Natural killer cell treated with Interleukin-12 subunit alpha and Interleukin-12 subunit beta and Interleukin-15 and Interleukin-18, amount 100 ng/mL, for 72 hours (primary cell): ENCODE measurements at regions not wholly inside any gene's neighbourhood (a gene's known extent, or its start where the extent isn't known, plus 50 kb on each side); places are given as distances from the start of the nearest gene placed in this dataset.

Source experiments
- ATAC-seq, 2 donors: fragments of 150-1000 bp; cut with Tn5 transposase in 1 of 2; sonication (Bioruptor Pico), chemical (Tn5 transposase) in 1 of 2; 2 replicates each; pipeline ENCODE4 v1.10.0; 2021
- DNase-seq: peaks from one replicate; pipeline ENCODE4 v3.0.0; 2022; ENCODE audit warnings: low spot score
- H3K27ac Mint-ChIP-seq, 2 donors: 1 replicate in 1 of 2; 2 replicates in 1 of 2; pipeline ENCODE4 v1.8.0; 2022; ENCODE audit warnings: mixed read lengths in 2 of 2, mild to moderate bottlenecking in 1 of 2, moderate library complexity in 1 of 2
- H3K27me3 Mint-ChIP-seq, 2 donors: 1 replicate in 1 of 2; 2 replicates in 1 of 2; pipeline ENCODE4 v1.8.0; 2022; ENCODE audit warnings: mixed read lengths in 2 of 2
- H3K36me3 Mint-ChIP-seq: one replicate; pipeline ENCODE4 v1.8.0; 2022; ENCODE audit warnings: mixed read lengths
- H3K4me1 Mint-ChIP-seq, 2 donors: 1 replicate in 1 of 2; 2 replicates in 1 of 2; pipeline ENCODE4 v1.8.0; 2022; ENCODE audit warnings: low read depth in 2 of 2, mixed read lengths in 2 of 2, mild to moderate bottlenecking in 1 of 2
- H3K4me3 Mint-ChIP-seq: one replicate; pipeline ENCODE4 v1.8.0; 2022; ENCODE audit warnings: mixed read lengths
- H3K9me3 Mint-ChIP-seq: 2 replicates; pipeline ENCODE4 v1.8.0; 2022; ENCODE audit warnings: mixed read lengths

DNA sequence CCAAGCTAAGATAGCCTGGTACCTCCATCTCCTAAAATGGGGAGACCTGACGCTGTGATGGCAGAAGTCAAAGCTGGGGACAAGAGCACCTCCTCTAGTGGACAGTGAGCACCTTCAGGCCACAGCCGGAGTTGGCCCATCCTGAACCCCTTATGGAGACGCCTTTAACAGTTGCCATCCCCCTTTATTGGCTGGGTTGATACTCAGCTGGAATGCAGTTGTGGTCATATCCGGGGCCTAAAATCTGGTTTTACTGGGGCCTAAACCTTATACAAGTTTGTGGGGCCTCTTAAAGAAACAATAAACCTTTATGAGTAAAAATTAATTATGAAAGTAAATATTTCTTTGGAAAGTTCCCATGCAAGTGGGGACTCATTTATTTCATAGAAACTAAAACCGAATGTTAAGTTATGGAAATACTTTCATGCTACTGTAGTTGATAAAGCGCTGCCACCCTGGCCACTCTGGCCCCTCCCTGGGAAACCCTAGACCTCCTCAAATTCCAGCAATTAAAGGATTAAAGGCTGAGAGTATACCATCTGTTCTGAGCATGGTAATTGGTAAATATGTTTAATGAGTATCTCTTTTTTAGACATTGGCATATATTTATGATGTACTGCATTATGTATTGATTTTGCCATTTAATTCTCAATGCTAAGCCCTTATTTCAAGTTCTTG, 95.1 kb upstream of the SASH1 start:
- peaks cover 4 to 5% of the 10 kb centered on the region in 2 donors for H3K27me3 Mint-ChIP-seq
- no peaks in the 10 kb centered on the region for H3K36me3 Mint-ChIP-seq
- no peak overlapping the region for H3K27ac Mint-ChIP-seq
- H3K4me1 Mint-ChIP-seq: no peaks in the 10 kb centered on the region
- no peak overlapping the region for H3K4me3 Mint-ChIP-seq
- DNase-seq (no peak), ATAC-seq (no peak)
- no peaks in the 10 kb centered on the region for H3K9me3 Mint-ChIP-seq

DNA sequence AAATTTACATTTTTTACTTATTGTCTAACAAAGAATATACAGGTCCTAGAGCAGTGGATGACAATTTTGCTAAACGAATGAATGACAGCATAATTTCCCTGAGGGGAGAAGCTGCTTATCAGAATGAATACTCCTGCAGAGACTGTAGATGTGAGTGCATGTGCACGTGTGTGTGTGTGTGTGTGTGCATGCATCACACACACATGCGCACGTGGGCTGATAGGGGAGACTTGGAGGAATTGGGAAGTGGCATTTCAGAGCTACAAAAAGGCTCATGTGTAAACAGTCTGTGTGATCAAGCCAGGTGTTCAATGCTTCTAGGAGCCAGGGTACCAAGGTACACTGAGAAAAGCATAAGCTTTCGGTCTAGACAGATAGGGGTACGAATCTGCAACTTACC, 93.5 kb upstream of the SASH1 start:
- no peak for DNase-seq
- Mint-ChIP-seq H3K27ac (no peak overlapping the region), H3K36me3 (no peaks in the 10 kb centered on the region), H3K4me1 (no peaks in the 10 kb centered on the region), H3K4me3 (no peak overlapping the region), H3K27me3 (peaks cover 2 to 5% of the 10 kb centered on the region in 2 donors), H3K9me3 (no peaks in the 10 kb centered on the region)
- no peak for ATAC-seq

DNA sequence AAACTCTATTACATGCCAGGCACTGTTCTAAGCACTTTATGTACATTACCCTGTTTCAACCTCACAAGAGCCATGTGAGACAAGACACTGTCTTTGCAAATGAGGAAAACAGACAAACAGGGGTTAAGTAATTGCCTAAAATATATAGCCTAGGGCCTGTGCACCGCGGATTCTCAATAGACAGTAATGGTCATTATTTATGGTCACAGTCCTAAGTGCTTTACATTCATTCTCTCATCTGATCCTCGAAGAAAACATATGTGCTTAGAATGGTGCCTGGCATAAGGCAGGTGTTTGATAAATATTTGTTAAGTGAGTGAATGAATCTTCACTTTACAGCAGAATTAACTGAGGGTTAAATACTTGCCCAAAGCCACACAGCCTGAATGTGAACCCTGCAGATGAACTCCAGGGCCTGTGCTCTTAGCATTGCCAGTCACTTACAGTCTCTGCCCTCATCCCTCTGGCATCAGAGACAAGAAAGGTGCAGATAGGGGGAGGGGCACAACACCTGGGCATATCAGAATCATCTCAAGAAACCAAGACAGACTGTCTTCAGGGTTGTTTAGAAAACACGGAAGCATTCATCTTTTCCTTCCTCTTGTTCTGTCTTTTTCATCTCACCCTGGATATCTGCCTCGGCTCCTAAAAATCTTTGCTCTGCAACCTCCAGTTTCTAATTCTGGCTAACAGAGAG, 92.8 kb upstream of the SASH1 start:
- no peak for DNase-seq
- no peaks in the 10 kb centered on the region for H3K36me3 Mint-ChIP-seq
- no peak overlapping the region for H3K4me3 Mint-ChIP-seq
- H3K9me3 Mint-ChIP-seq: no peaks in the 10 kb centered on the region
- H3K27me3 Mint-ChIP-seq: peaks cover 0 to 5% of the 10 kb centered on the region in 2 donors
- ATAC-seq: no peak
- H3K4me1 Mint-ChIP-seq: no peaks in the 10 kb centered on the region
- H3K27ac Mint-ChIP-seq: no peak overlapping the region

DNA sequence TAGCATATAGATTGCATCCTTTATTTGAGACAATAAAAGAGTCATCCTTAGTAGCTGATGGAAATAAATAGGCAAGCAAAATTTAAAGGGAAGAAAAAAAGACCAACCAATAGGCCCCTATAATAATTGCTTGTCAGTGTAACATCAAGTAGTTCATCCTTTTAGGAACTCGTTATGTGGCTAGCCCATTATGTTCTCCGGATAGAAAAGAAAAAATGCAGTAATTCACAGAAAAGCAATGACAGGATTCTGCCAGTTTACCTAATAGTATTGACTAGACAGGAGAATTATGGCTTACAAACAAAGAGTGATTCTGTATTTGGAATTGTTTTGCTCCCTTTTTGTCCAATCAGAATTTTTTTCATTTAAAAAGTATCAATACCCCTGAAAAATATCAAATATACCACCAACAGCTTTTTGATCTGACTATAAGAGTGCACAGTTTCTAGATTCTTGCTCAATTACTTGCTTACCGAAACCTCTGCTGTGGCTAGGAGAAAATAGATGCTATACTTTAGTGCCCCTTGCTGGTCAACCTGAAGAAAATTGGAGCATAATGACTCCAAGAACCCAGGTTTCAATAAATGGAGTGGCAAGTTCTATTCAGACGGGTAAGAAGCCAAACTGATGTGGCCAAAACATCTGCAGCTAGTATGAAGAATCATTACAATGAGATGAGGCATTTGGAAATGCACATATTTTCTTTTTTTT, 91.5 kb upstream of the SASH1 start:
- Mint-ChIP-seq H3K27me3 (peaks cover 0 to 5% of the 10 kb centered on the region in 2 donors), H3K4me3 (no peak overlapping the region), H3K9me3 (no peaks in the 10 kb centered on the region), H3K4me1 (no peaks in the 10 kb centered on the region), H3K27ac (no peak overlapping the region), H3K36me3 (no peaks in the 10 kb centered on the region)
- ATAC-seq (no peak), DNase-seq (no peak)

DNA sequence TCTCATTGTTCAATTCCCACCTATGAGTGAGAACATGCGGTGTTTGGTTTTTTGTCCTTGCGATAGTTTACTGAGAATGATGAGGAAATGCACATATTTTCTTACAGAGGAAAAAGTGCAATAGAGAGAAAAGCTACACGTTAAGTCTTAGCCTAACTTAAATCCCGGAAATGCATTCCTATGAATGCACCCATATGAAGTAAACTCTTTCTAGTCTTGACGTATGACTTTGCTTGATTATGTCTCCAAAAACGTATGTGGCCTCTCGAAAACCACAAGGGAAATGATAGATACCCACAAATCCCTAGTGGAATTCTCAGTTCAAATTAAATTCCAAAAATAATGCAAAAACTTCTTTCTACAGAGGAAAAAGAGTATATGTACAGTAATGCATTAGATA, 90.7 kb upstream of the SASH1 start:
- no peaks in the 10 kb centered on the region for H3K9me3 Mint-ChIP-seq
- H3K36me3 Mint-ChIP-seq: no peaks in the 10 kb centered on the region
- H3K27ac Mint-ChIP-seq: no peak overlapping the region
- DNase-seq (no peak), ATAC-seq (no peak)
- H3K4me1 Mint-ChIP-seq: no peaks in the 10 kb centered on the region
- no peak overlapping the region for H3K4me3 Mint-ChIP-seq
- peaks cover 0 to 2% of the 10 kb centered on the region in 2 donors for H3K27me3 Mint-ChIP-seq

DNA sequence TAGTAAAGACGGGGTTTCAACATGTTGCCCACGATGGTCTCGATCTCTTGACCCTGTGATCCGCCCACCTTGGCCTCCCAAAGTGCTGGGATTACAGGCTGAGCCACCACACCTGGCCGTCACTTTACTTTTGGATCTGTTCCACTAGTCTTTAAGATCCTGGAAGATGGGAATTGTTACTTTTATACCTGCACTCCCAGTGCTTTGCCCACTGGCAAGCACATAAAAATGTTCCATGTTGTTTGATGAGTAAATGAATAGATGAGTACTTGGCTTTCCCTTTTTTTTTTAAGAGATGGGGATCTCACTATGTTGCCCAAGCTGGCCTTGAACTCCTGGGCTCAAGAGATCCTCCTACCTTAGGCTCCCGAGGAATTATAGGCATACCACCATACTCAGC, 84.8 kb upstream of the SASH1 start:
- no peak for DNase-seq
- H3K4me1 Mint-ChIP-seq: no peaks in the 10 kb centered on the region

DNA sequence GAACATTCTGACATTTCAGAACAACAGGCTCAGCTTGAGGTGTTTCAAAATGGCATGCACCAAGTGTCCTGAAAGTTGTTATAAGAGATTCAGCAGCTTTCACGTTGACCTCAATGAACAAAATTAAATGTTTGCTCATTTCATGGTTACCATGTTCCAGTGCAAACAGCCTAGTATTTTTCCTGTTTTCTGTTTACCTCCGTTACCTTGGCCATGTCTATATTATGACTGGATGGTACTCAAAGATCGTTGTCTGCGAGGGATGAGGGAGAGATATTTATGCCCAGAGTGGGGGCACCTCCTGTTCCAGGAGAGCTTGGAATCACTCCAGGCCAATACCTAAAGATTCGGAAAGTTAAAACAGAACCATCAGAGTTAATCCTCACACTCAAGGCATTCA, 83.8 kb upstream of the SASH1 start:
- no peak for ATAC-seq
- Mint-ChIP-seq H3K4me1 (no peaks in the 10 kb centered on the region), H3K4me3 (no peak overlapping the region), H3K36me3 (no peaks in the 10 kb centered on the region), H3K27ac (no peak overlapping the region), H3K9me3 (no peaks in the 10 kb centered on the region), H3K27me3 (peaks cover 0 to 24% of the 10 kb centered on the region in 2 donors)
- no peak for DNase-seq

More for the DNA sequence above, 84.8 kb upstream of the SASH1 start:
- H3K27ac Mint-ChIP-seq: no peak overlapping the region
- ATAC-seq: no peak
- no peak overlapping the region for H3K4me3 Mint-ChIP-seq
- H3K36me3 Mint-ChIP-seq: no peaks in the 10 kb centered on the region
- H3K27me3 Mint-ChIP-seq: peaks cover 0 to 21% of the 10 kb centered on the region in 2 donors
- no peaks in the 10 kb centered on the region for H3K9me3 Mint-ChIP-seq

DNA sequence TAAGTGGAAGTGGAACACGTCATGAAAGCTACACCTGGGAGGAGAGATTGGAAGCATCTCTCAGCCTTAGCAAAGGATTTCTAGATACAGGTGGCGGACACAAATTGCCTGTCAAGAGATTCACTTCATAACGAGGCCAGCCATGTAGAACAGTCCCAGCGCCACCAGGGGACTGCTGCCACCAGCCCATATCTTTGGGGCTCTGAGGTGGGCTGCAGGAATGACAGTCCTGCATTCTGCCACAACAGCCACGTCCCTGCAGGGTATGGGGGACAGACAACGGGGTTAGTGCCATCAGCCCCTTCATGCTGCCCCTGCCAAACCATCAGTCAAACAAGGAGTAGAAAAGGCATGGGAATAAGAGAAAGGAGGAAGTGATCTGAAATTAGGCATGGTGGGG, 81.2 kb upstream of the SASH1 start:
- no peak overlapping the region for H3K4me3 Mint-ChIP-seq
- H3K27me3 Mint-ChIP-seq: peaks cover 4 to 32% of the 10 kb centered on the region in 2 donors
- no peak overlapping the region for H3K27ac Mint-ChIP-seq
- ATAC-seq (no peak), DNase-seq (no peak)
- no peaks in the 10 kb centered on the region for H3K9me3 Mint-ChIP-seq
- H3K4me1 Mint-ChIP-seq: no peaks in the 10 kb centered on the region
- H3K36me3 Mint-ChIP-seq: no peaks in the 10 kb centered on the region

DNA sequence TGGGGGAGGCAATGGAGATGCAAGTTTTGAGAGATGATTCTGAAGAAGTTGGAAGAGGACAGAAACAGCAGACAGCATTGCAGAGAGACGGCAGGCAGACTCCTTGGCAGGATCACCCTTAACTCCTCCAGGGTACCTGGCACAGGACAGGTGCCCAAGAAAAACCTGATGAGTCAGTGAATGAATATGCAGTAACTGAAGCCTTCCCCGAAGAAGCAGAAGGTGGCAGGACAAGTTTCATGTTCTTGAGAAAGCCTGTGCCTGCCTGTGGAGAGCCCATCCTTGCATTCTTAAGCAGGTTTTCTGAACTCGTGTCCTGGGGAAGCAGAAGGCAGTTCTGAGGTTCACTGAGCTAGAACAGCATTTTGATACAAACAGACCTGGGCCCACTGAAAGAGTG, 79.6 kb upstream of the SASH1 start:
- Mint-ChIP-seq H3K27ac (no peak overlapping the region), H3K36me3 (no peaks in the 10 kb centered on the region), H3K4me3 (no peak overlapping the region), H3K9me3 (no peaks in the 10 kb centered on the region), H3K27me3 (peaks cover 4 to 30% of the 10 kb centered on the region in 2 donors), H3K4me1 (no peaks in the 10 kb centered on the region)
- DNase-seq (no peak), ATAC-seq (no peak)

DNA sequence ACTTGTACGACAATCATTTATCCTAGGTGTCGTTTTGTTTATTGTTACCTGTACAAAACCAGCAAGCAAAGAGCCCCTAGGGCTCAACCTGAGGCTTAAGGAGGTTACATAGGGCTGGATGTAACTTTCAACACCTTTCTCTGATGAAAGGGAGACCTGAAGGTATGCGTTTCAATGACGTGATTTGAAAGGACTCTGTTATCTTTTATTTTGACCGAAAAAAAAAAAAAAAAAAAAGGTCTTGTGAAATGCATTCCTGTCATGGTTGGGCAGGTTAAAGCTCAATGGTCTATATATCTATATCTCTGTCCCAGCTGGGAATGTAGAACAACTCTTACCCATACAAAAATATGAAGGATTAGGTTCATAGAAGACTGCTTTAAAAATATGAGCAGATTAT, 78.7 kb upstream of the SASH1 start:
- Mint-ChIP-seq H3K27me3 (peaks cover 4 to 27% of the 10 kb centered on the region in 2 donors), H3K4me1 (no peaks in the 10 kb centered on the region)

DNA sequence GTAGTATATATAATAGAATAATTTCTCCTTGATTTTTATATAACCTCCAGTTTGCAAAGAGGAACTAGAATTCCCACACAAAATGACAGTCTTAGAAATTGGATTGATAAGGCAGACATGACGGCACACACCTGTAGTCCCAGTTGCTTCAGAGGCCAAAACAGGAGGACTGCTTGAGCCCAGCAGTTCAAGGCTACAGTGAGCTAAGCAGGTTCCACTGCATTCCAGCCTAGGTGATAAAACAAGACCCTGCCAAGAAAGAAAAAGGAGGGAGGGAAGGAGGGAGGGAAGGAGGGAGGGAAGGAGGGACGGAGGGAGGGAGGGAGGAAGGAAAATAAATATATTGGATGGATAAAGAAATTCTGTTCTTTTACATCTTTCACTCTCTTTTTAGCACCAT, 77.6 kb upstream of the SASH1 start:
- H3K36me3 Mint-ChIP-seq: no peaks in the 10 kb centered on the region
- DNase-seq (no peak), ATAC-seq (no peak)
- H3K4me1 Mint-ChIP-seq: no peaks in the 10 kb centered on the region
- peaks cover 4 to 27% of the 10 kb centered on the region in 2 donors for H3K27me3 Mint-ChIP-seq
- no peaks in the 10 kb centered on the region for H3K9me3 Mint-ChIP-seq
- no peak overlapping the region for H3K27ac Mint-ChIP-seq
- no peak overlapping the region for H3K4me3 Mint-ChIP-seq

More for the DNA sequence above, 78.7 kb upstream of the SASH1 start:
- no peaks in the 10 kb centered on the region for H3K36me3 Mint-ChIP-seq
- H3K4me3 Mint-ChIP-seq: no peak overlapping the region
- H3K27ac Mint-ChIP-seq: no peak overlapping the region
- ATAC-seq (no peak), DNase-seq (no peak)
- no peaks in the 10 kb centered on the region for H3K9me3 Mint-ChIP-seq

DNA sequence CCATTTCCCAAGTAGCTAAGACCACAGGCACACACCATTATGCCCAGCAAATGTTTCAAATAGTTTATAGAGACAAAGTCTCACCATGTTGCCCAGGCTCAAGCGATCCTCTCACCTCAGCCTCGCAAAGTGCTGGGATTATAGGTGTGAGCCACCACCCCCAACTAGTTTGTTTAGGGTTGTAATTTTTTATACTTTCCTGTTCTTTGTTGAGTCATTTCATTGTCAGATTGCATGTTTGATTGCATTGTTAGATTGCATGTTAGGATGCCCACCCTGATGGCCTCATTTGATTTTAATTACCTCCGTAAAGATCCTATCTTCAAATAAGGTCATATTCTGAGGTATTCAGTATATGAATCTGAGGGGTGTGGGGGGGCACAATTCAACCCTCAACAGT, 73.3 kb upstream of the SASH1 start:
- no peak for DNase-seq
- Mint-ChIP-seq H3K4me3 (no peak overlapping the region), H3K9me3 (no peaks in the 10 kb centered on the region), H3K36me3 (no peaks in the 10 kb centered on the region), H3K4me1 (no peaks in the 10 kb centered on the region), H3K27ac (no peak overlapping the region), H3K27me3 (peaks cover 11 to 14% of the 10 kb centered on the region in 2 donors)
- no peak for ATAC-seq

DNA sequence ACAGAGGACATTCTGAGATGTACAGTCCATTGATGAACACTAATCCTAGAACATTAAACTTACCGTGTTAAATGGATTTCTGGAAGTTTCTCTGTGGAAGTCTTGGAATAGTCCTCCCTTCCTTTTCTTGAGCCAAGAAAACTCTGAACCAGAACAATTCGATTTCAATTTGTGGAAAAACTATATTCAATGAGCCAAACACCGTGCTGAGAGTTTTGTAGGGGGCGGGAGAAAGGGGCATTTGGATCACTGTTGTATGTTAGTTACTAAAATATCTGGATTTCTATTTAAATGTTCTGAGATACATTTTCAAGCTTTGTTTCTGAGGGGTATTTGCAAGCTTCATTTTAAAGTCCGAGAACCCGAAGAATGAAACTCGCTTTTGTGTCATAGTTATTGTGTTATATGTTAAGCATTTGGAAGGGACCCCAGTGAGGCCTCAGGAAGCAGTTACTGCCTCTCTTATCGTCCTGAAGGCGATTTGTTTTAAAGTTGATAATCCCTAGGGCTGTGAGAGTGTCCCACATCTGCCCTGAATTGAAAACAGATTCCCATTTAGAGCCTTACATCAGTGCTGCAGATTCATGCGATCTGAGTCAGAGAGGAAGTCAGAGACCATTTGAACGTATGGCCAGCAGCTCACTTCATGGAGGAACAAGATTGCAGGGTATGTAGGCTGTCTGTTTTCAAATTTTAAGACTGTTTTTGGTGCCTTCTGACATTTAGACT, 70.8 kb upstream of the SASH1 start:
- no peak overlapping the region for H3K27ac Mint-ChIP-seq
- H3K4me3 Mint-ChIP-seq: no peak overlapping the region
- peaks cover 13 to 14% of the 10 kb centered on the region in 2 donors for H3K27me3 Mint-ChIP-seq
- ATAC-seq (no peak), DNase-seq (no peak)
- H3K9me3 Mint-ChIP-seq: no peaks in the 10 kb centered on the region
- H3K36me3 Mint-ChIP-seq: no peaks in the 10 kb centered on the region
- no peaks in the 10 kb centered on the region for H3K4me1 Mint-ChIP-seq

DNA sequence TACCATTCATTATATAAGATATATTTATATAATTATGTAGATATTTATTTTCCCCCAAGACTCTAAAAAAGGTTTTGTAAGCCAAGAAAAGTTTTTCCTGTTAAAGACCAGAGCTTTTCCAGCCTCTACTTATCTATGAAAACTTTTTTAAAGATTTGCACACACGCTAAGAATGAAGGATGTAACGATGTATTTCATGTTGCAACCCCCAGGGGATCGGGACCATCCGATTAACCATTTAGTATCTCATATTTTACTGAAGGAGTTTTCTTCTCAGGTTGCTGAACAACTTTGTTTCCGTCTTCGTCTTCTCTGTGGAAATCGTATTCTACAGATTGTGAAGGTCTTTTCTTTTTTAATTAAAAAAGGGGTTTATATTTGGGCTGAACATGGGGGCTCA, 70.0 kb upstream of the SASH1 start:
- Mint-ChIP-seq H3K27me3 (peaks cover 13 to 14% of the 10 kb centered on the region in 2 donors), H3K27ac (no peak overlapping the region), H3K9me3 (no peaks in the 10 kb centered on the region), H3K36me3 (no peaks in the 10 kb centered on the region), H3K4me1 (no peaks in the 10 kb centered on the region), H3K4me3 (no peak overlapping the region)
- ATAC-seq (no peak), DNase-seq (no peak)
